NCI-H1105 (cell line): ENCODE measurements at regions not wholly inside any gene's neighbourhood (a gene's known extent, or its start where the extent isn't known, plus 50 kb on each side); places are given as distances from the start of the nearest gene placed in this dataset.

ENCODE experiments used
- DNase-seq: peaks from one replicate; lab custom pipeline; 2025; lab: John Stamatoyannopoulos, UW

- no peak for DNase-seq
Observed at GRCh38 chr11:15485432-15485831, 370.7 kb downstream of the INSC start.

- DNase-seq: no peak
Observed at GRCh38 chr11:15489281-15489680, 374.6 kb downstream of the INSC start.

- no peak for DNase-seq
Observed at GRCh38 chr11:15490535-15490934, 375.8 kb downstream of the INSC start.

- no peak for DNase-seq
Observed at GRCh38 chr11:15493066-15493465, 378.3 kb downstream of the INSC start.

- DNase-seq: no peak
Observed at GRCh38 chr11:15493921-15494620, 379.3 kb downstream of the INSC start.

GRCh38 chr11:15494740-15495139 lies 380.0 kb downstream of the INSC start:
- no peak for DNase-seq

GRCh38 chr11:15495462-15495861 lies 380.7 kb downstream of the INSC start:
- no peak for DNase-seq

GRCh38 chr11:15497366-15497765 lies 382.6 kb downstream of the INSC start:
- no peak for DNase-seq

GRCh38 chr11:15499674-15500073 lies 385.0 kb downstream of the INSC start:
- no peak for DNase-seq

GRCh38 chr11:15500643-15501042 lies 385.9 kb downstream of the INSC start:
- DNase-seq: no peak

GRCh38 chr11:15501566-15501965 lies 386.8 kb downstream of the INSC start:
- no peak for DNase-seq

GRCh38 chr11:15505155-15505554 lies 390.4 kb downstream of the INSC start:
- no peak for DNase-seq

GRCh38 chr11:15507592-15507991 lies 392.9 kb downstream of the INSC start:
- DNase-seq: no peak

- DNase-seq: no peak
Observed at GRCh38 chr11:15509082-15509481, 394.4 kb downstream of the INSC start.

- no peak for DNase-seq
Observed at GRCh38 chr11:15519124-15519791, 404.5 kb downstream of the INSC start.

- DNase-seq: no peak
Observed at GRCh38 chr11:15519911-15520310, 405.2 kb downstream of the INSC start.

GRCh38 chr11:15523543-15523942 lies 408.8 kb downstream of the INSC start:
- no peak for DNase-seq

- peak; percentile 18 for DNase-seq
Observed at GRCh38 chr11:15525582-15525981, 410.9 kb downstream of the INSC start.

GRCh38 chr11:15526032-15526431 lies 411.3 kb downstream of the INSC start:
- DNase-seq: no peak

- no peak for DNase-seq
Observed at GRCh38 chr11:15526859-15527450, 412.2 kb downstream of the INSC start.

GRCh38 chr11:15532432-15532831 lies 417.7 kb downstream of the INSC start:
- no peak for DNase-seq

- DNase-seq: no peak
Observed at GRCh38 chr11:15534266-15534665, 419.5 kb downstream of the INSC start.

GRCh38 chr11:15535414-15535813 lies 420.7 kb downstream of the INSC start:
- no peak for DNase-seq
